ENCODE measurements at regions not wholly inside any gene's neighbourhood (a gene's known extent, or its start where the extent isn't known, plus 50 kb on each side); places are given as distances from the start of the nearest gene placed in this dataset.

DNA sequence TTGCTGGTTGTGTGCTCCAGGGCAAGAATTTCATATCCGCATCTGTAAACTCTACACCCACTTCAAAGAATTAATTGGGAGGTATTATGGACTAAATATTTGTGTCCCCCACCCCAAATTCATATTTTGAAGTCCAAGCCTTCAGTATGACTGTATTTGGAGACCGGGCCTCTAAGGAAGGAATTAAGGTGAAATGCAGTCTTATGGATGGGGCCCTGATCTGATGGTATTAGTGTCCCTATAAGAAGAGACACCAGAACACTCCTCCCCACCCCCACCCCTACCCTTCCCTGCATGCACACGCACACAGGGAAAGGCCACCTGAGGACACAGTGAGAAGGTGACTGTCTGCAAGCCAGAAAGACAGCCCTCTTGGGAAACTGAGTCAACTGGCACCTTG, 332.4 kb downstream of the RPS6KC1 start:
- TF ChIP-seq, protein P1, sequence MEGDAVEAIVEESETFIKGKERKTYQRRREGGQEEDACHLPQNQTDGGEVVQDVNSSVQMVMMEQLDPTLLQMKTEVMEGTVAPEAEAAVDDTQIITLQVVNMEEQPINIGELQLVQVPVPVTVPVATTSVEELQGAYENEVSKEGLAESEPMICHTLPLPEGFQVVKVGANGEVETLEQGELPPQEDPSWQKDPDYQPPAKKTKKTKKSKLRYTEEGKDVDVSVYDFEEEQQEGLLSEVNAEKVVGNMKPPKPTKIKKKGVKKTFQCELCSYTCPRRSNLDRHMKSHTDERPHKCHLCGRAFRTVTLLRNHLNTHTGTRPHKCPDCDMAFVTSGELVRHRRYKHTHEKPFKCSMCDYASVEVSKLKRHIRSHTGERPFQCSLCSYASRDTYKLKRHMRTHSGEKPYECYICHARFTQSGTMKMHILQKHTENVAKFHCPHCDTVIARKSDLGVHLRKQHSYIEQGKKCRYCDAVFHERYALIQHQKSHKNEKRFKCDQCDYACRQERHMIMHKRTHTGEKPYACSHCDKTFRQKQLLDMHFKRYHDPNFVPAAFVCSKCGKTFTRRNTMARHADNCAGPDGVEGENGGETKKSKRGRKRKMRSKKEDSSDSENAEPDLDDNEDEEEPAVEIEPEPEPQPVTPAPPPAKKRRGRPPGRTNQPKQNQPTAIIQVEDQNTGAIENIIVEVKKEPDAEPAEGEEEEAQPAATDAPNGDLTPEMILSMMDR (IDR thresholded peaks at IDR 0.05): no peak
- no peaks in the 10 kb centered on the region for H3K27me3 ChIP-seq (replicated peaks; ENCODE audit: insufficient read depth)
- ATAC-seq (ENCODE audit: insufficient number of reproducible peaks, low FRiP score, low read depth): no peak

GRCh38 chr1:213385201-213385600, 334.2 kb downstream of the RPS6KC1 start:
- no peak for ATAC-seq (ENCODE audit: insufficient number of reproducible peaks, low FRiP score, low read depth)

More for the DNA sequence above, 332.4 kb downstream of the RPS6KC1 start:
- H3K4me1 ChIP-seq (ENCODE audit: control insufficient read depth in 1 of 2, low read depth in 2 of 2): peaks cover 0 to 12% of the 10 kb centered on the region in 2 donors
- no peaks in the 10 kb centered on the region for H3K9me3 ChIP-seq
- DNase-seq (ENCODE audit: low spot score): no peak
- H3K36me3 ChIP-seq: no peaks in the 10 kb centered on the region
- no peak overlapping the region for H3K4me3 ChIP-seq
- no peak overlapping the region for H3K27ac ChIP-seq

DNA sequence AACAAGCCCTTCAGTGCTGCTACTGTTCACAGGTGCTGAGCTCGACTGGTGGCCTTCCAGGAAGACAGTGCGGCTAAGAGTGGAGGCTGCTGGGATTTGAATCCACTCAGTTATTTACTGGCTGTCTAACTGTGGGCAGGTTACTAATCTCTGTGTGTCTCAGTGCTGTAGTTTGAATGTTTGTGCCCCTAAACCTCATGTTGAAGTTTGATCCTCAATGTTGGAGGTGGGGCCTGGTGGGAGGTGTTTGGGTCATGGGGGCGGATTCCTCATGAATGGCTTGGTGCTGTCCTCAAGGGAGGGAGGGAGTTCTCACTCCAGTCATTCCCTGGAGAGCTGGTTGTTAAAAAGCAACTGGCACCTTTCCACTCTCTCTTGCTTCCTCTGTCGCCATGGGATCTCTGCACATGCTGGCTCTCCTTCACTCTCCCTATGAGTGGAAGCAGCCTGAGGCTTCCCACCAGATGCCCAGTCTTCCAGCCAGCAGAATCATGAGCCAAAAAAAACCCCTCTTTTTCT, 334.8 kb downstream of the RPS6KC1 start:
- H3K27ac ChIP-seq: no peak overlapping the region
- H3K4me3 ChIP-seq: no peak overlapping the region
- H3K9me3 ChIP-seq: no peaks in the 10 kb centered on the region
- peaks cover 0 to 12% of the 10 kb centered on the region in 2 donors for H3K4me1 ChIP-seq (ENCODE audit: control insufficient read depth in 1 of 2, low read depth in 2 of 2)
- DNase-seq (ENCODE audit: low spot score) (no peak), ATAC-seq (ENCODE audit: insufficient number of reproducible peaks, low FRiP score, low read depth) (no peak)
- TF ChIP-seq, protein P1 (IDR thresholded peaks at IDR 0.05): no peak
- no peaks in the 10 kb centered on the region for H3K36me3 ChIP-seq
- no peaks in the 10 kb centered on the region for H3K27me3 ChIP-seq (replicated peaks; ENCODE audit: insufficient read depth)

More at GRCh38 chr1:213385201-213385600, 334.2 kb downstream of the RPS6KC1 start:
- TF ChIP-seq, protein P1 (IDR thresholded peaks at IDR 0.05): no peak
- DNase-seq (ENCODE audit: low spot score): no peak
- H3K27ac ChIP-seq: no peak overlapping the region
- no peaks in the 10 kb centered on the region for H3K36me3 ChIP-seq
- peaks cover 0 to 12% of the 10 kb centered on the region in 2 donors for H3K4me1 ChIP-seq (ENCODE audit: control insufficient read depth in 1 of 2, low read depth in 2 of 2)
- H3K4me3 ChIP-seq: no peak overlapping the region
- H3K27me3 ChIP-seq (replicated peaks; ENCODE audit: insufficient read depth): no peaks in the 10 kb centered on the region
- H3K9me3 ChIP-seq: no peaks in the 10 kb centered on the region

- Histone ChIP-seq H3K9me3 (no peaks in the 10 kb centered on the region), H3K4me1 (ENCODE audit: control insufficient read depth in 1 of 2, low read depth in 2 of 2) (peaks cover 0 to under 1% of the 10 kb centered on the region in 2 donors), H3K36me3 (no peaks in the 10 kb centered on the region), H3K4me3 (no peak overlapping the region), H3K27ac (no peak overlapping the region), H3K27me3 (replicated peaks; ENCODE audit: insufficient read depth) (no peaks in the 10 kb centered on the region)
- DNase-seq (ENCODE audit: low spot score): no peak
- TF ChIP-seq, protein P1 (IDR thresholded peaks at IDR 0.05): no peak
- no peak for ATAC-seq (ENCODE audit: insufficient number of reproducible peaks, low FRiP score, low read depth)
Observed at GRCh38 chr1:213387380-213388015, 336.5 kb downstream of the RPS6KC1 start.

DNA sequence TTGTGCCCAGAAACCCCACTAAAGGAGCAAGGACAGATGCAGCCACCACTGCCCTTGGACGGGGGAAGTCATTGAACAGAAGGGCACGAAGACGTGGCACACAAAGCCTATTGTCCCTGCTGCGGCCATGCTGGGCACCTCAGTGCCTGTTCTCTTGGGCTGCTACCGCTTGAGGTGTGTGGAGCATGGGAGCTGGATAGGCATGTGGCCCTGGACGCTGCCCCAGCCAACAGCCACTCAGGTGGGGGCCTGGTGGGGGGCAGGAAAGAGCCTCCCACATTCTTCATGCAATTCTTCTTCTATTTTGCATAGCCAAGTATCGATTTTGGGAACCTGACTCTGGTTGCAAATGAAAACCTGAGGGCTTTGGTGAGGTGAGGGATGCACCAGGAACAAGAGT, 337.2 kb downstream of the RPS6KC1 start:
- no peaks in the 10 kb centered on the region for H3K36me3 ChIP-seq
- ATAC-seq (ENCODE audit: insufficient number of reproducible peaks, low FRiP score, low read depth): no peak
- no peak overlapping the region for H3K27ac ChIP-seq
- no peak for DNase-seq (ENCODE audit: low spot score)
- no peaks in the 10 kb centered on the region for H3K9me3 ChIP-seq
- H3K27me3 ChIP-seq (replicated peaks; ENCODE audit: insufficient read depth): no peaks in the 10 kb centered on the region
- H3K4me1 ChIP-seq (ENCODE audit: control insufficient read depth in 1 of 2, low read depth in 2 of 2): no peaks in the 10 kb centered on the region
- TF ChIP-seq, protein P1 (IDR thresholded peaks at IDR 0.05): no peak
- no peak overlapping the region for H3K4me3 ChIP-seq

All from thoracic aorta (tissue), 2 donors.